Stimulated activated CD4-positive, alpha-beta T cell treated with anti-CD3 and anti-CD28 coated beads, TNF-alpha, amount 100 ng/mL, for 24 hours (primary cell): ENCODE measurements at regions not wholly inside any gene's neighbourhood (a gene's known extent, or its start where the extent isn't known, plus 50 kb on each side); places are given as distances from the start of the nearest gene placed in this dataset.
"Not testable (repeated sequence)": the region's sequence is repeated elsewhere in the genome, so short reads cannot be mapped to it uniquely, and the experiment has no call there.

ENCODE experiments used
- DNase-seq, 3 experiments: peaks; one replicate each; pipeline ENCODE4 v3.0.0-alpha.2; 2020; ENCODE audit warnings: low read depth in 3 of 3

DNA sequence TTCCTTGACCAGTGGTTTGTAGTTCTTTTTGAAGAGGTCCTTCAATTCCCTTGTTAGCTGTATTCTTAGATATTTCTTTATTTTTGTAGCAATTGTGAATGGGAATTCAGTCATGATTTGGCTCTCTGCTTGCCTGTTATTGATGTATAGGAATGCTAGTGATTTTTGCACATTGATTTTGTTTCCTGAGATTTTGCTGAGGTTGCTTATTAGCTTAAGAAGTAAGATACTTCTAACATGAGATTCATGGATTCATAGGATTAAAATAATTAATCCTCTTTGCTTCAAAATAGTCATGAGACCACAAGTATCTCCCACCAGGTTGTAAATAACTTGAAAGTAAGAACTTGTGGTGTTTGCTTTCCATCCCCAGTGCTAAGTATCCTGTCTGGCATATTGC is 308.9 kb downstream of the DTHD1 start:
- no peak for DNase-seq

DNA sequence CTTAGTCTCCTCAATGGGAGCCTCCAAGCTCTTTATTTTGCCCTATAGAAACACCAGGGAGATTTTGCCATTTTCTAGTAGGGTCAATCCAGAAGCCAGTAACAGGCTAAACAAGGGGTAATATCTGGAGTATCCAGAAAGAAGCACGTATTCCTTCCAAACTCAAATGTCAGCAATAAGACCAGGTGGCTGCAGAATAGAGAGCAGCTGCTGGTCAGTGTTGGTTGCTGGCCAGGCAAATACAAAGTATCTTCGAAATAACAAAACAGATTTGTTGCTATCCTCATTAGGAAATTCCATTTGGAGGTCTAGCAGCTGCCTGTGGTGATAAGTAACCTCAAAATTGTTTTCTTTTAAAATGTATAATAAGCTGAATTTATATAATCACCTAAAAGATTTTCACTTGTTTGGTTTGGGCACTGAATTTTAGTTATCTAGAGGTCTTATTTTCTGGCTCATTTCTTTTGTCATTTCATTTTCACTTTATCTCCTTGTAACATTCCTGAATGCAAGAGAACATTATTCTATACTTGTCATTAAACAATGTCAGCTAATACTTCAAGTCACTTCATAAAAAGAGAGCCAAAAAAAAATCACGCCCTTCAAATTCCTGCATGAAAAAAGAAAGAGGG is 320.6 kb downstream of the DTHD1 start:
- no peak for DNase-seq

DNA sequence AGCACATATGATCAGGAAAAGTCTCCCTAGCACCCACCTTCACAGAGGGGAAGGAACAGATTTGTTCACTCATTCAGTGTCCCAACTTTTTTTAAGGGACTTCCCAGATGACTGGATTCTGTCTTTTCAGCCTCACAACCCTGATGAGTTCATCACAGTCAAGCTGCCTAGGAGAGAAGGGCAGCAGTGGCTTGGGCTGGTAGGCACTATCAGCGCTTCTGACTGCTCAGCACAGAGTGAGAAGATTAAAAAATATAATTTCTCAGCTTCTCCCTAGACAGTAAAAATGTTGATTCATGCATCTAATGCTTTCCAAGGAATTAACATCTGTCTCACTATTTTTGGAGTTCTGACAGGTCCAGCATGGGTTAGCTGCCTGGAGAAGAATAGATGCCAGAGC is 328.2 kb downstream of the DTHD1 start:
- DNase-seq = no peak

DNA sequence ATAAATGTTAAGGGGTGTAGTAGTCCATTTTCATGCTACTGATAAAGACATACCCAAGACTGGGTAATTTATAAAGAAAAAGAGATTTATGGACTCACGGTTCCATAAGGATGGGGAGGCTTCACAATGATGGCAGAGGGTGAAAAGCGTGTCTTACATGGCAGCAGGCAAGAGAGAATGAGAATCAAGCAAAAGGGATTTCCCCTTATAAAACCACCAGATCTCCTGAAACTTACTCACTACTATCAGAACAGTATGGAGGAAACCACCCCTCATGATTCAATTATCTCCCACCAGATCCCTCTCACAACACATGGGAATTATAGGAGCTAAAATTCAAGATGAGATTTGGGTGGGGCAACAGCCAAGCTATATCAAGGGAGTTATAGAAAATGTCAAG is 329.2 kb downstream of the DTHD1 start:
- DNase-seq = no peak

DNA sequence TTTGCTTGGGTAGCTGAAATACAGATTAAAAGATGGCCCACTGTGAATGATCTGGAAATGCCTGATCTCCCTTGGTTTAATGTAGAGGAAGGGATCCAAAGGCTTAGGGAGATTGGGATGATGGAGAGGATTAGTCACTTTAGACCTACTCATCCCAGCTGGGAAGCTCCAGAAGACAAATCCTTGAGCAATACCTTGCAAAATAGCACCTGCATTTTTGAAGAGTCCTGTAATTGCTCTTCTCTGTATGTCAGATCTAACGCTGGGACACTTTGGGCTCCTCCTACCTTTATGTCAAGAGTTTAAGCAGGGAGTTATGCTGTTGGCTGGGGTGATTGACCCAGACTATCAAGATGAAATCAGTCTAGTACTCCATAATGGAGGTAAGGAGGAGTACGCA is 331.7 kb downstream of the DTHD1 start:
- DNase-seq = not testable (repeated sequence)

DNA sequence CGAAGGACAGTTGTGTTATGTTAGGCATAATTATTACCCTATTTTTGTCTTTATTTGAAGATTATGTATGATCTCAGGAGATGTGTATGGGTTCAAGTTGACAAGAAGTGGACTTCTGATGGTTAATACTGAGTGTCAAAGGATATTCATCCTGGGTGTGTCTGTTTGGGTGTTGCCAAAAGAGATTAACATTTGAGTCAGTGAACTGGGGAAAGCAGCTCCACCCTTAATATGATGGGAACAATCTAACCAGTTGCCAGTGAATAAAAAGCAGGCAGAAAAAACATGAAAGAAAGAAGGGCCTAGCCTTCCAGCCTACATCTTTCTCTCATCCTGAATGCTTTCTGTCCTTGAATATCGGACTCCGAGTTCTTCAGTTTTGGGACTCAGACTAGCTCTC is 332.6 kb downstream of the DTHD1 start:
- DNase-seq = no peak

DNA sequence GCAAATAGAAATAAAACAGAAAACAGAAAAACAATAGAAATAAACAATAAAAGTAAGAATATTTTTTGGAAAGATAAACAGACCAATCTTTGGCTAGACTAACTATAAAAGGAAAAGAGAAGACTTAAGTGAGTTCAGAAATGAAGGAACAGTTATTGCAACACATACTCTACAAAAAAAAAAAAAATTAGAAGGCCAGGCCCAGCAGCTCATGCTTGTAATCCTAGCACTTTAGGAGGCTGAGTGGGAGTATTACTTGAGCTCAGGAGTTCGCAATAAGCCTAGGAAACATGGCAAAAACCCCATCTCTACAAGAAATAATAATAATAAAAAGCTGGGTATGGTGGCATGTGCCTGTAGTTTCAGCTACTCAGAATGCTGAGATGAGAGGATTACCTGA is 336.7 kb downstream of the DTHD1 start:
- no peak for DNase-seq

DNA sequence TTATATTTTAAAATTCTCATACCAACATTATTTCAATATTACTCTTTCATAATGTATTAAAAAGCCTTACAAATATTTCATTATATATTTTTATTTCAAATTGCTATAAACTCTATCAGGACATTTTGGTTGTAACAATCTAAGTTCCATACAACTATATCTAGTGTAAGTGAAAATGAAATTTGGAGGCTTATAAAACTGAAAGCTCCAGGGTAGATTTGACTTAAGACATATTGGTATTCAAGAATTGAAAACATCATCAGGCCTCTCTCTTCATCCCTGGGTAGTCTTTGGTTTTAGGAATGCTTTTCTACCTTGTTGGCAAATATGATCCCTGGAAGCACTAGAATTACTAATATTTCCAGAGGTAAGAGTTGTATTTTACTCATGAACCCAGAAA is 342.6 kb downstream of the DTHD1 start:
- DNase-seq = no peak

DNA sequence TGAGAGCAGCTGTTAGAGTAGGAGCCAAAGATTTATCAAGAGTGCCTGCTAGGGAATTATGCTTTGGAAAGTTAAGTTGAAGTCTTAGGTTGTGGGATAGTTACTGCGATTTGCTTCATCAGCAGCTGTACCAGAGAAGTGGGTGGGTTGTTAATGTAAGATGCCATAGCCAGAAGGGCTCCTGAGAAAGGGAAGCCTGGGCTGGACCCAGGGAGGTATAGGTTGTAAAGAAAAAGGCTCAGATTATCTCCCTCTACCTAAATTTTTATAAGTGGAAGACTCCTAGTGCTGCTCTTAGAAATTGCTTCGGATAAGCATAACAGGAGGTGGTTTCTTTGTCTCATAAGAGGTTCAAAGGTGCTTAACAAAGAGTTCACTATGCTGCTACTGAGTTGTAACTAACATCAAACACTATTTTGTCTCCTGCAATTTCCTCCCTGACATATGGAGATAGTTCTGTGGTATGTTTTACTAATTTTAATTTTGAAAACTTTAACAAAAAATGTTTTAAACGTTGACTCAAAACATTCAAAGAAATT is 356.9 kb downstream of the DTHD1 start:
- no peak for DNase-seq

DNA sequence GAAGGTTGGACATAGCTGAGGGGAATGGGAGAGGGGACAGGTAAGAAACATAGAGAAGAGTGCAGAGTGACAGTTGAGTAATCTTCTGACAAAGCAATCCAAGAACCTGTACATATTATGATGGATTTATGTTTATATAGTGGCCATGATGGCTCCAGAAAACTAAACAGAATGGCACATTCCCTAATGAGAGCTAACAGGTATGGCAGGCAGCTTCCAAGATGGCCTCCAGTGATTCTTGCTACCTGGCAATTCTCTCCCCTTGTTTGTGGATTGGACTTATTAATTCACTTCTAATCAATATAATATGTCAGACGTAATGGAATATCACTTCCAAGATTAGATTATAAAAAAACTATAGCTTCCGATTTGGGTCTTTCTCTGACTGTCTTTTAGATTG is 359.5 kb downstream of the DTHD1 start:
- no peak for DNase-seq

DNA sequence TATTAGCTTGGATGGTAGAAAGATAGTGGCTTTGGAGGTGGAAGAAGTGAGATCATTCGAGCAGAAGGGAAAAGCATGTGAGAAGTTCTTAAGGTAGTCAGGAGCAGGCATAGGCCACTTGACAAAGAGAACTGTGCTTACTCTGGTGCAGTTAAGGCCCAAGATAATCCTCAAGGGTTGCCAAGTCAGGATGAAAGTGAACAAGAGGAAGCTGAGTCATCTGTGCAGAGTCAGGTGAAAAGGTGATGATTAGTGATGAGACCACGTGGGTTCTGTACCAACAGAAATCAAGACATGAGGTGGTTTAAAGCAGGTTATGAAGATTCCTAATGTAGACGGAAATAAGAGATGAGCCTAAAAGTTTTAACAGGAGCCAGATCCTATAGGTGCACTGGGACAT is 369.8 kb downstream of the DTHD1 start:
- DNase-seq = no peak

DNA sequence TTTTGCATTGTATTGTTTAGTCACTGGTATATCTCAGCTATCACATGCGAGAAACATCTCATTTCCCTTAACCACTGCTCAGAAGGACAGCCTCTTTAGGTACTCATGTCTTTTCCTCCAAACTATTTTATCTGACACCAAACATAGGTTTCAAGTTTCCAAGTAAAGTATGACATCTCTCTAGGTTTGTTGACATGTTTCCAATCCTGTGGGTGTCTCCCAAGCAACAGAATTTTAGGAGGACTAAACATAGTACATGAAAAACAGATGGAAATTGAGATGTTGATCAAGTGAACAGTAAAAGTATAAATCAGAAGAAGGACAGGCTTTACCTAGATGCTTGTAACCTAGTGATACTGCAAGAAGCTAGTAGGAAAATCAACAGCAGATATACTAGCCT is 371.4 kb downstream of the DTHD1 start:
- DNase-seq = no peak

DNA sequence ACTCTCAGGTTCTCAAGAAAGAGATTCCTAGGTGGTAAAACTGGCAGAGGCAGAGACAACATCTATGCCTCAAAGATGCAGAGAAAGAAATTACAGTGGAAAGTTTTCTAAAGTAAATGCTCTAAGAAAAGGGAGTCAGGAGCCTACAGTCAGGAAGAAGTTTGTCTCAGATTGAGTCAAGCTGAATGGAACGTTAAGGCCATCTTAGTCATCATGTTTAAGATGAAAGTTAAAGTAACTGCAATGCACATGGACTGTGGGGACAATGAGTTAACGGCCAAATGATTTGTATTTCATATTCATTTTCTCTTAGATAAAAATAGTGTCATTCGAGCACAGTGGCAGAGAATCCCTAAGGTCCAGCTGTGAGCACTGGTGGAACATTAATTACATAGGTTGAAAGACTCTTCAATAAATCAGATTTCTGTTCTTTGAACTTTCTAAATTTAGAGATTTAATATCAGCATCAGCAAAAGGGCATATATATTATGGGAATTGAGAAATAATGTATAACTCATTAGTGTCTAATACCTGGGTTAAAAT is 384.6 kb downstream of the DTHD1 start:
- DNase-seq = no peak

DNA sequence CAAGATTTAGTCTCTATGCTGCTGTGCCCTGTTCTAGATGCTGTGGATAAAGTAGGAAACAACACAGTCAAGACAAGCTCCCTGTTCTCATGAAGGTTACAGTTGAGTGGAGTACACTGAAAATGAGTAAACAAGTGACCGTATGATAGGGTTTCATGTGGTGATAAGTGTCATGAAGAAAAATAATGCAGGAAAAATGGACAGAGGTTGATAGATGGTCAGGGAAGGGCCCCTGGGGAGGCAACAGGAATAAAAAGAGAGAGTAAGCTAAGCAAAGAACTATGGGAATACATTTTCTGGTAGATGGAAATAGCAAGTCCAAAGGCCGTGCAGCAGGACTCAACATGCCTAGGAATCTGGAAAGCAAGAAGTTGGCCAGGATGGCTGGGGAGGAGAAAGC is 394.0 kb downstream of the DTHD1 start:
- no peak for DNase-seq

DNA sequence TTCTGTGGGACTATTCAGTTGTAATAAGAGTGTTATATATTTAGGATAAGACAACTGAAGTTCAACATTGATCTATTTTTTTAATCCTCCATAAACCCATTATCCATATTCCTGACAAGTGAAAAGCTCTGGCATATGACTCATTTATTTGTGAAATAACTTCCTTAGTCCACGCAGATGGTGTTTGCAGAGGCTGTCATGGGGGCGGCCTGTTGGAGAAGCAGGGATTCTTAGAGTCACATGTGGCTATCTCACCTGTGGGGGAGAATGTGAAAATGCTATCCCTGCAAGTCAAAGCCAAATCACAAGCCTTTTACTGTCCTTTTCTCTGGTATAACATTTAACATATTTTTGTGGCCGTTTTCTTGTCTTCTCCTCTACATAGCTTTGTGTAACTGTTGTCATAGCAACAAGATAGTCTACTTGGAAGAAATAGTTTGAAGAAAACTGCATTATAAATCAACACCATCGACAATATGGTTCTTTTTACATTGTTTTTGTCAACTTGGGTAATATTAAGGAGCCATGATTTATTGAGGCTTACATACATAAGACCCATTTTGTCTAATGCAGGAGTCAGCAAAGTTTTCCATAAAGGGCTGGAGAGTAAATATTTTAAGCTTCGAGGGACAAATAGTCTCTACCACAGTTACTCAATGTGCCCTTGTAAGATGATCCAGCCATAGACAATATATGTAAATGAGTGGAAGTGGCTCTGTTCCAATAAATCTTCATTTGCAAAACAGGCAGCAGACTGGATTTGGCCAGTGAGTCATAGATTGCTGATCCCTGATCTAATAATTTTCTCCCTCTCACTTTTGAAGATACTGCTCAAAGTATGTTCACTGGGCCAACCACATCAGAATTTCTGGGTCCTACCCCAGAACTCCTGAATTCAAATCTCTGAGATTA is 395.0 kb downstream of the DTHD1 start:
- DNase-seq = no peak

DNA sequence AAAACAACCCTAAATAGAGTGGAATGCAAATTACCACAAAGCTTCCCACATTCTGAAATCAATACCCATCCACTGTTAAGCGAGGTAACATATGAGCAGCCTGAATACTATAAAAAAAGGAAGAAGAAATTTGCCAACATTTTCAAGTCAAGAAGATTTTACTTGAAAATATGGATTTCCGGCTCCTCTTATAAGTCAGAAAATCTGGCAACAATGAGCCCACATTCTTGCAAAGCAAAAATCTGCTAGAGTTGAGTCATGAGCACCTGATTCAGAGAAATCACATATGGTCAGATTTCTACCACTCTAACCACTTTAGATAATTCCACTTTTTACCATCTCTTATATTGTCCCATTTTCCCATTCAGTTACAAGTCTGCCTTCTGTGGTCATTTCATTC is 395.7 kb downstream of the DTHD1 start:
- no peak for DNase-seq

DNA sequence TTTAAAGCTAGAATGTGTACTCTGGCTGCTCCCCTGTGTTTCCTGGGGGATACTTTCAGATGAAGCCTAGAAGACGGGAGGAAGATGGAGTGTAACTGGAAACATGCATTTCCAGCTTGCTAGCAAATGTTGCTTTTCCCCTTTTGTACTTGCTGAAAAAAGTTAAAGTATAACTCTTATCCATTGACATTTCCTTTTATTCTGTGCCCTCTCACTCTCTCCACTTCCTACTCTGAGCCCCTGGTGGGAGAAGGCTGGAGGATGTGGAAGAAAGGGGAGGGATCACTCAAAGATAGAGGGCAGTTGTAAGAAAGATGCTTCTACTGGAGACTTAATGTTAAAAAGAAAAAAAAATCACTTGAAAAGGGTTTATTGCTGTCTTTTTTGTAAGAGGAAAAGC is 396.5 kb downstream of the DTHD1 start:
- DNase-seq = no peak

DNA sequence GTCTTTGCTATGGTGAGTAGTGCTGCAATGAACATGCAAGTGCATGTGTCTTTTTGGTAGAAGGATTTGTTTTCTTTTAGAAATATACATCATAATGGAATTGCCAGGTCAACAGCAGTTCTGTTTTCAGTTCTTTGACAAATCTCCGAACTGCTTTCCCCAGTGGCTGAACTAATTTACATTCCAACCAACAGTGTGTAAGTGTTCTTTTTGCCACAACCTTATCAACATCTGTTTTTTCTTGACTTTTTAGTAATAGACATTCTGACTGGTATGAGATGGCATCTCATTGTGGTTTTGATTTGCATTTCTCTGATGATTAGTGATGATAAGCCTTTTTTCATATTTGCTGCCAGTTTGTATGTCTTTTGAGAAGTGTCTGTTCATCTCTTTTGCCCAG is 406.3 kb downstream of the DTHD1 start:
- no peak for DNase-seq

DNA sequence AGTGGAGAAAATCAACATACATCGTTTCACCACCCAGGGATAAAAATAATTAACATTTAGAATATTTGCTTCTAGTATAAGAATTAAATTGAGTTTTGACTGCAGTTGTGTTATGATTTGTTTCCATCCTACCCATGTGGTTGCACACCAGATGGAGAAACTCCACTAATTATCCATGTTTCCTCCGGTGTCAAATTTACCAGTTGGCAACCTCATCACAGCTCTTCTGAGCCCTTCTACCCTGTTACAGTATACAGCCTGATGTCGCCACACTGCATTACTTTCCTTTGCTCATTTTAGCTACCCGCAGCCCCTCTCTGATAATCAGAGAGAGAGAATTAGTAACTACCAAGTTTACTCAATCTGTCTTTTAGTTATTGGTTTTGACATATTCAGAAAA is 411.2 kb downstream of the DTHD1 start:
- DNase-seq = no peak

DNA sequence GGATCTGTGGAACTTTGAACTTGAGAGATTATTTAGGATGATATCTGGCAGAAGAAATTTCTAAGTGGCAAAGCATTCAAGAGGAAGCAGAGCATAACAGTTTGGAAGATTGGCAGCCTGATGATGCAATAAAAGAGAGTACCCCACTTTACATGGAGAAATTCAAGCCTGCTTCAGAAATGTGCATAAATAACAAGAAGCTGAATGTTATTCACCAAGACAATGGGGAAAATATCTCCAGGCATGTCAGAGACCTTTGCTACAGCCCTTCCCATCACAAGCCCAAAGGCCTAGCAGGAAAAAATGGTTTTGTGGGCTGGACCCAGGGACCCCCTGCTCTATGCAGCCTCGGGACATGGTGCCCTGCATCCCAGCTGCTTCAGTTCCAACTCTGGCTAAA is 420.8 kb downstream of the DTHD1 start:
- no peak for DNase-seq

DNA sequence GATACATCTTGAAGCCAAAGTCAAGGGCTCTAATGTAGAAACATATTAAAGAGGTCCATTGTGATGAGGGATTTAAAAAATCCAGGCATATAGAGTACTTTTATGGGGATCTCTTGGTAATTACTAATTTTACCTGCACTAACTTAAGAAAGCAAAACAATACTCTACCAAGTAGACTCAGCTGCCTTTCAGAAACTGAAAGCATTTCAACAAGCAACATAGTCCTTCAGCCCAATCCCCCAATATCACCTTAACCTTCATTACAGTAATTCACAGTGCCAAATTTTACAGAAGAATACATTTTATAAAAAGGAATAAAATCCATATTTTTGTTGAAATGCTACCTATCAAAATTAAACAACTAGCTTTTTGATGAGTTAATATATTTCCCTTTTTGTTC is 422.9 kb downstream of the DTHD1 start:
- DNase-seq = no peak

DNA sequence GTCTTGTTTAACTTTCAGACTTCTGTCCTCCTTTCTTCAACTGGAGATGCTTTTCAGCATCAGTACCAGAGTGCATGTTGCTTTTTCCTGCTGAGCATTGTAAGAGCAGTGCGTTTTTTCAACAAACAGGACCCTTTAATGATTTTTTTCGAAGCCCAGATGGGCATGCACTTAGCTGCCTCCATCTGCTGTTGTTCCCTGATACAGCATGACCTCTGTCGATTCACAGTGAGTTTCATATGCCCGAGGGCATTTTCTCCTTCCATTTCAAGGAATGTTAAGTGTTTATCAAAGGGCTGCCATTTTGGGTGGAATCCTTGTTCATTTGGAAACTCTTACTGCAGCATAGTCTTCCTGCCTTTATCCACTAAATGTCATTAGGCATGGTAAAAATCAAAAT is 428.6 kb downstream of the DTHD1 start:
- DNase-seq = no peak

DNA sequence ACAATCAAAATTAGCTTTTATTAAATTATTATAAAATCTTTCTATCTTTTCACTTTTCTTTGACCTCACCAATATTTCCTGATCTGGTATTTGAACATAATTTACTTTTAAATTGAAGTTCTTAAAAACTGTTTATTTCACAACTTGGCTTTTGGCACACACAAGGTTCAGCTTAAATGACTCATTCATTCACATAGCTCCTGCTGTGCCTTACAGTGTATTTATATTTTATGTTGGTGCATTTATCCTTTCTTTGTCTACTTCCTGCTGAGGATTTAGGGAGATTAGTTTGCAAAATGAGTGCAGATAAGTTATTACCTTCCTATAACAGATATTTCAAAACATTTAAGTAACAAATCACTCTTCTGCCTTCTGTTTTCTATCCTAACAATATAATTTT is 430.6 kb downstream of the DTHD1 start:
- no peak for DNase-seq
